GM23338 (cell line): ENCODE measurements at regions not wholly inside any gene's neighbourhood (a gene's known extent, or its start where the extent isn't known, plus 50 kb on each side); places are given as distances from the start of the nearest gene placed in this dataset.

ENCODE experiments used
- CTCF ChIP-seq, 2 experiments: fragments of 200-600 bp in 1 of 2; sonication (generic) in 1 of 2; conservative IDR thresholded peaks; 2 replicates each; pipeline versions ENCODE4 v1.5.1 to v1.6.1; 2016 to 2017; ENCODE audit warnings: antibody characterized with exemption in 2 of 2, low read depth in 2 of 2, mild to moderate bottlenecking in 2 of 2, moderate library complexity in 1 of 2
- EZH2 ChIP-seq: fragments of 200-600 bp; sonication (generic); IDR thresholded peaks from one replicate; pipeline ENCODE4 v1.8.0; 2017; ENCODE audit warnings: antibody characterized with exemption, mild to moderate bottlenecking, low read depth; ENCODE audit not compliant: unreplicated experiment
- EZH2phosphoT487 ChIP-seq: fragments of 200-600 bp; sonication (generic); IDR thresholded peaks from one replicate; pipeline ENCODE4 v1.8.1; 2018; ENCODE audit warnings: antibody characterized with exemption; ENCODE audit not compliant: unreplicated experiment
- REST ChIP-seq: IDR thresholded peaks from one replicate; pipeline ENCODE4 v1.6.1; 2018; ENCODE audit warnings: antibody characterized with exemption; ENCODE audit not compliant: unreplicated experiment

GRCh38 chr10:47090903-47091302, 179.7 kb downstream of the PTPN20 start:
- TF ChIP-seq CTCF (conservative IDR thresholded peaks at IDR 0.05; ENCODE audit: low read depth in 2 of 2) (no peak), EZH2phosphoT487 (no peak), REST (no peak), EZH2 (no peak)
